IPS-15b (cell line): ENCODE measurements at regions not wholly inside any gene's neighbourhood (a gene's known extent, or its start where the extent isn't known, plus 50 kb on each side); places are given as distances from the start of the nearest gene placed in this dataset.

Experiments
- H3K27me3 ChIP-seq: one replicate; pipeline ENCODE4 v1.6.1; 2013; ENCODE audit warnings: low read length; ENCODE audit not compliant: control insufficient read depth, insufficient read depth
- H3K36me3 ChIP-seq: one replicate; pipeline ENCODE4 v1.6.1; 2013; ENCODE audit warnings: low read length; ENCODE audit not compliant: control insufficient read depth, insufficient read depth
- H3K4me1 ChIP-seq: one replicate; pipeline ENCODE4 v1.6.1; 2013; ENCODE audit warnings: mild to moderate bottlenecking, low read length; ENCODE audit not compliant: control insufficient read depth, insufficient read depth
- H3K4me3 ChIP-seq: one replicate; pipeline ENCODE4 v1.5.1; 2013; ENCODE audit warnings: low read depth, low read length
- H3K9ac ChIP-seq: one replicate; pipeline ENCODE4 v1.6.1; 2013; ENCODE audit warnings: low read depth, mild to moderate bottlenecking, low read length
- H3K9me3 ChIP-seq: one replicate; pipeline ENCODE4 v1.6.1; 2013; ENCODE audit warnings: mild to moderate bottlenecking, low read length; ENCODE audit not compliant: control insufficient read depth, insufficient read depth

DNA sequence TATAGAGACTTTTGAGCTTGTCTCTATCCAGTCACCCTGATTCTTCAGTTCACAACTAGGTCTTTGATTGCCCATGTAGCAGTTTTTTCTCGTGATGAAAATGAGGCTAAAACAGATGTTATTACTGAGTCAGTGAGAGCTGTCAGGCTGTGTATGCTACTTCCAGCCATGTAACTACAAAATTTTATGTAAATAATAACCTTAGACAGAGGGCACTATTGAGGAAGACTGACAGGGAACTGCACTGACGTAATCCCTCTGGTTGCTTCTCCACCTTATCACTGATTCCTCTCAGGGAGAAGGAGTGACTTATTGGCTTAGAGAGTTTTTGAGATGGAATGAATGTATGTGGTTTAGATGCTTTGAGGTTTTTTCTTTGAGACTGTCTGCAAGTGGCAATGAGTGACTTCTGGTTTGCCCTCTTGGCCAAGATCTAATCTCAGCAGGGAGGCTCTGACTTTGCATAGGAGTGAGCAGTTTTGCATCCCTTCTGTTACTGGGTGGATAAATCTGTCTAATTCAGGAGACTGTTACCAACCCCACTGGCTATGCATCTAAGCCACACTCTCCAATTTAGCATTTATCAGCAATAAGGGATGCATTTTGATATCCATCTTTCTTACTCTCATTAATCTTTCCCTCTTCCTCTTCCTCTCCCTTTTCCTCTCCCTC lies 555.2 kb upstream of the FANCL start:
- Histone ChIP-seq H3K9me3 (no peaks in the 10 kb centered on the region), H3K27me3 (no peaks in the 10 kb centered on the region), H3K36me3 (no peaks in the 10 kb centered on the region), H3K9ac (no peak overlapping the region), H3K4me3 (no peak overlapping the region), H3K4me1 (no peaks in the 10 kb centered on the region)

GRCh38 chr2:58794916-58795315 lies 553.8 kb upstream of the FANCL start:
- Histone ChIP-seq H3K27me3 (no peaks in the 10 kb centered on the region), H3K9ac (no peak overlapping the region), H3K36me3 (no peaks in the 10 kb centered on the region), H3K4me1 (no peaks in the 10 kb centered on the region), H3K4me3 (no peak overlapping the region), H3K9me3 (no peaks in the 10 kb centered on the region)

- no peaks in the 10 kb centered on the region for H3K36me3 ChIP-seq
- H3K9ac ChIP-seq: no peak overlapping the region
Observed at GRCh38 chr2:58794103-58794502, 553.0 kb upstream of the FANCL start.

GRCh38 chr2:58788402-58788801 lies 547.3 kb upstream of the FANCL start:
- Histone ChIP-seq H3K9ac (no peak overlapping the region), H3K36me3 (no peaks in the 10 kb centered on the region), H3K4me3 (no peak overlapping the region), H3K9me3 (no peaks in the 10 kb centered on the region), H3K4me1 (no peaks in the 10 kb centered on the region), H3K27me3 (no peaks in the 10 kb centered on the region)

More at GRCh38 chr2:58794103-58794502, 553.0 kb upstream of the FANCL start:
- H3K27me3 ChIP-seq: no peaks in the 10 kb centered on the region
- no peaks in the 10 kb centered on the region for H3K4me1 ChIP-seq
- H3K4me3 ChIP-seq: no peak overlapping the region
- no peaks in the 10 kb centered on the region for H3K9me3 ChIP-seq

DNA sequence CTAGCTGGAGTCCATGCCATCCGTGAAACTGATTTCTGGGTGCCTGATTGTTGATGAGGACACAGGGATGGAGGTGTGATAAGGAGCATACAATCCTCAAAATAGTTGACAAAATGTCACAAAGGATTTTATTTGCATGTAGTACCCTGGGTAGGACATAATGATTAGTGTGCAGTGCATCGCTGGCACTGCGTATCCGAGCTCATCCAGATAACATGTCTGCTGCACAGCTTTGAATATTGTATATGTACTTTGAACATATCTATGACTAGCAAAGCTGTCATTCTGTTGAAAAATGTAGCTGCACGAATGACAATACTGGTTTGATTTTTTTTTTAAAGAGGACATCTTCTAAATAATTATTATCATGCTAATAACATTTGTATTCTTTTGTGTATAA lies 529.7 kb upstream of the FANCL start:
- no peaks in the 10 kb centered on the region for H3K9me3 ChIP-seq
- no peak overlapping the region for H3K9ac ChIP-seq
- H3K36me3 ChIP-seq: no peaks in the 10 kb centered on the region
- no peaks in the 10 kb centered on the region for H3K27me3 ChIP-seq
- no peak overlapping the region for H3K4me3 ChIP-seq
- H3K4me1 ChIP-seq: no peaks in the 10 kb centered on the region

GRCh38 chr2:58769864-58770234 lies 528.7 kb upstream of the FANCL start:
- Histone ChIP-seq H3K4me1 (peaks cover under 1% of the 10 kb centered on the region), H3K27me3 (no peaks in the 10 kb centered on the region), H3K9me3 (no peaks in the 10 kb centered on the region), H3K36me3 (no peaks in the 10 kb centered on the region), H3K9ac (no peak overlapping the region), H3K4me3 (no peak overlapping the region)

DNA sequence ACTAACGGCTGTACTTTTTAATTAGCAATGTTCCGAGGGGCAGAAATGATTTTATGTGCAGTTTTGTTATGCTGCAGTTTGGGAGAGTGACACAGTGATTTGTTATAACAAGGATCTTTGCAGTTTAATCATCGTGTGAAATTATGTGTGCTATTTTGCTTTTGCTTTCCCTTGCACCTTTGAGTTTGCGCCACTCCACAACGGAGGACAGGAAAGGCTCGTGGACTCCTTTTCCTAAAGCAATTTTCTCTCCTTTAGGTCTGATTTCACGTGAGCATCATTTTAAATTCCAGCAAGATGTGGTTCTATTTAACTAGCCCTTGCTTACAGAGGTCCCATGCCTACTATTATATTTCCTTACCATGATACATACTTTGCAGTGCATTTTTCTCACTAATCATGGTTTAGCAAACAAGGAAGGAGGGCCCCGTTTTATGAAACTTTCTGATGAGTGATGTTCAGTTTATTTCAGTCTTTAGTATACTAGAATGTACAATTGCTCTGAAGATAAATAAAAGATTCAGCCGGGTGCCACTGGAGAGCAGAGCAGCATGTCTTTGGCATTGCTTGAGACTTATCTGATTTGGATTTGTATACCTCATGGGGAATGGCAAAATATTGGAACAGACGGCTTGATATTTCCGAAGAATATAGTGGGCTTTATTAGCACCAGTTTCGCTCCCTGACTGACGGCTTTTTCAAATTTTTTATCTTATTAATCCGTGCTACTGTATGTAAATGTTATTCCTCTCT lies 528.2 kb upstream of the FANCL start:
- no peaks in the 10 kb centered on the region for H3K27me3 ChIP-seq
- no peak overlapping the region for H3K9ac ChIP-seq
- no peaks in the 10 kb centered on the region for H3K36me3 ChIP-seq
- no peak overlapping the region for H3K4me3 ChIP-seq
- H3K4me1 ChIP-seq: peaks cover 4% of the 10 kb centered on the region
- no peaks in the 10 kb centered on the region for H3K9me3 ChIP-seq

- no peak overlapping the region for H3K4me3 ChIP-seq
- H3K27me3 ChIP-seq: no peaks in the 10 kb centered on the region
- H3K9me3 ChIP-seq: no peaks in the 10 kb centered on the region
- no peaks in the 10 kb centered on the region for H3K36me3 ChIP-seq
- no peak overlapping the region for H3K9ac ChIP-seq
- H3K4me1 ChIP-seq: peaks cover 4% of the 10 kb centered on the region
Observed at GRCh38 chr2:58768715-58769080, 527.6 kb upstream of the FANCL start.

- Histone ChIP-seq H3K27me3 (no peaks in the 10 kb centered on the region), H3K9ac (no peak overlapping the region), H3K9me3 (no peaks in the 10 kb centered on the region), H3K4me3 (no peak overlapping the region), H3K36me3 (no peaks in the 10 kb centered on the region), H3K4me1 (peaks cover 4% of the 10 kb centered on the region)
Observed at GRCh38 chr2:58767828-58768714, 526.9 kb upstream of the FANCL start.

DNA sequence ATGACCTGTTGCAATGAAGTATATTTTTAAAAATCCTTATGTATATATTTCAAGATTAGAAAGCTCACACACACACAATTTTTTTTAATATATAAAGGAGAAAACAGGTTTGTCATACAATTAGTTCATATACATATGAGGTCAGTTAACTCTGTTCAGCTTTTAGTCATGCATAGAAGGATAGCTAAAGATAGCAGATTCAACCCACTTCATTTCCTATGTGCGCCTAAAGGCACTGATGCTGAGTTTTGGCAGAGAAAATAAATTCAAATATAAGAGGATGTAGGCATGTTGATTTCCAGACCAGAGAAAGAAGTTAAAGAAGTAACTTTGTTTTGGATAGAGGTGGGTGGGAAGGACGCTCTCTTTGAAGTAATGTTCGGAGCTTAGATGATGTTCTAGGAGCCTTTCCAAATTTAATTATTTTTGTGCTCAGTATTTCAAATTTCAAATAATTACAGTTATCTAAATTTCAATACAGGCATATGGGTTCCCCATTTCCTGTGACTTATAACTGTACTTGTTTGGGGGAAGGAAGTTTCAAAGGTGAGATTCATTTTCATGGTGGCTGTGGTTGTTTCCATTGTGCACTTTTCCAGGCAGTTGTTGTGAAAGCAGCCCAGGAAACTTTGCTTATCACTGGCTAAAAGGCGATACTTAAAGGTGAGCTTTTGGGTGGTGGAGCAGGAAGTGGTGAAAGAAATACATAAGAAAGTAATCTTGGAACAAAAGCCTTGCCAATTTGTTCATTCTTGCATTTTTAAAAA lies 523.4 kb upstream of the FANCL start:
- no peak overlapping the region for H3K9ac ChIP-seq
- H3K27me3 ChIP-seq: no peaks in the 10 kb centered on the region

GRCh38 chr2:58762176-58762781 lies 521.2 kb upstream of the FANCL start:
- H3K4me1 ChIP-seq: peaks cover 4% of the 10 kb centered on the region
- H3K9me3 ChIP-seq: no peaks in the 10 kb centered on the region
- no peaks in the 10 kb centered on the region for H3K36me3 ChIP-seq
- no peaks in the 10 kb centered on the region for H3K27me3 ChIP-seq
- no peak overlapping the region for H3K4me3 ChIP-seq
- H3K9ac ChIP-seq: no peak overlapping the region

More for the DNA sequence above, 523.4 kb upstream of the FANCL start:
- Histone ChIP-seq H3K4me1 (peaks cover 4% of the 10 kb centered on the region), H3K9me3 (no peaks in the 10 kb centered on the region), H3K36me3 (no peaks in the 10 kb centered on the region), H3K4me3 (no peak overlapping the region)
